C4-2B (cell line): ENCODE measurements at regions not wholly inside any gene's neighbourhood (a gene's known extent, or its start where the extent isn't known, plus 50 kb on each side); places are given as distances from the start of the nearest gene placed in this dataset.

Source experiments
- CTCF ChIP-seq: fragments of 450-650 bp; conservative IDR thresholded peaks from 2 replicates; pipeline ENCODE4 v1.5.1; 2017; ENCODE audit warnings: mild to moderate bottlenecking
- ZFX ChIP-seq: fragments of 450-650 bp; IDR thresholded peaks from 2 replicates; pipeline ENCODE4 v1.6.1; 2017

GRCh38 chr16:86878236-86879080 is 300.1 kb downstream of the FOXL1 start:
- no peak for TF ChIP-seq CTCF
- TF ChIP-seq ZFX = no peak
